Bronchial epithelial cell (primary cell): ENCODE measurements at regions not wholly inside any gene's neighbourhood (a gene's known extent, or its start where the extent isn't known, plus 50 kb on each side); places are given as distances from the start of the nearest gene placed in this dataset.

Source experiments
- DNase-seq: peaks from one replicate; pipeline ENCODE4 v3.0.0-alpha.2; 2010; ENCODE audit warnings: low read depth
- FAIRE-seq: peaks from 2 replicates; lab custom pipeline; 2011; peaks lifted over from hg19 to GRCh38; lab: Jason Lieb, UNC
- H3K27me3 ChIP-seq: 2 replicates; pipeline ENCODE4 v1.5.1; 2011; ENCODE audit warnings: low read length; ENCODE audit not compliant: control insufficient read depth, insufficient read depth
- H3K36me3 ChIP-seq: 2 replicates; pipeline ENCODE4 v1.5.1; 2011; ENCODE audit warnings: low read length; ENCODE audit not compliant: control insufficient read depth, insufficient read depth
- H3K4me3 ChIP-seq: 2 replicates; pipeline ENCODE4 v1.5.1; 2011; ENCODE audit warnings: mild to moderate bottlenecking, low read depth, low read length, control low read depth
- CTCF ChIP-seq: IDR thresholded peaks from 2 replicates; pipeline ENCODE4 v1.5.1; 2011; ENCODE audit warnings: mild to moderate bottlenecking, moderate library complexity, low read length, control low read depth, inconsistent platforms; ENCODE audit not compliant: insufficient read depth, severe bottlenecking

- Histone ChIP-seq H3K4me3 (no peak overlapping the region), H3K36me3 (no peaks in the 10 kb centered on the region), H3K27me3 (no peaks in the 10 kb centered on the region)
- FAIRE-seq (no peak), DNase-seq (no peak)
- no peak for TF ChIP-seq CTCF
Observed at GRCh38 chr13:84500016-84500415, 617.7 kb upstream of the SLITRK1 start.

GRCh38 chr13:84497613-84498012 lies 615.3 kb upstream of the SLITRK1 start:
- no peak overlapping the region for H3K4me3 ChIP-seq
- no peaks in the 10 kb centered on the region for H3K36me3 ChIP-seq
- FAIRE-seq (no peak), DNase-seq (no peak)
- TF ChIP-seq CTCF: no peak
- no peaks in the 10 kb centered on the region for H3K27me3 ChIP-seq

- H3K4me3 ChIP-seq: no peak overlapping the region
- no peak for TF ChIP-seq CTCF
- no peaks in the 10 kb centered on the region for H3K27me3 ChIP-seq
- no peak for FAIRE-seq
- DNase-seq: no peak
- no peaks in the 10 kb centered on the region for H3K36me3 ChIP-seq
Observed at GRCh38 chr13:84491952-84492351, 609.7 kb upstream of the SLITRK1 start.

GRCh38 chr13:84487752-84488151 lies 605.5 kb upstream of the SLITRK1 start:
- no peaks in the 10 kb centered on the region for H3K36me3 ChIP-seq
- DNase-seq (no peak), FAIRE-seq (no peak)
- H3K4me3 ChIP-seq: no peak overlapping the region
- H3K27me3 ChIP-seq: no peaks in the 10 kb centered on the region
- TF ChIP-seq CTCF: no peak

GRCh38 chr13:84481958-84482357 lies 599.7 kb upstream of the SLITRK1 start:
- DNase-seq: peak; percentile 82
- no peaks in the 10 kb centered on the region for H3K27me3 ChIP-seq
- no peak overlapping the region for H3K4me3 ChIP-seq
- FAIRE-seq: no peak
- no peaks in the 10 kb centered on the region for H3K36me3 ChIP-seq
- no peak for TF ChIP-seq CTCF

- peak; percentile 91 for DNase-seq
- H3K4me3 ChIP-seq: no peak overlapping the region
- H3K27me3 ChIP-seq: no peaks in the 10 kb centered on the region
- peak; percentile 52 for FAIRE-seq
- TF ChIP-seq CTCF: no peak
- no peaks in the 10 kb centered on the region for H3K36me3 ChIP-seq
Observed at GRCh38 chr13:84479656-84480055, 597.4 kb upstream of the SLITRK1 start.
